Left renal cortex interstitium (tissue), 4 donors: ENCODE measurements at regions not wholly inside any gene's neighbourhood (a gene's known extent, or its start where the extent isn't known, plus 50 kb on each side); places are given as distances from the start of the nearest gene placed in this dataset.
"Not testable (repeated sequence)": the region's sequence is repeated elsewhere in the genome, so short reads cannot be mapped to it uniquely, and the experiment has no call there.

ENCODE experiments used
- DNase-seq, 4 donors: peaks; one replicate each; pipeline ENCODE4 v3.0.0-alpha.2; 2013; ENCODE audit warnings: low read depth in 4 of 4, low spot score in 2 of 4, missing footprints in 1 of 4

GRCh38 chr9:75454891-75455290 is 366.6 kb downstream of the OSTF1 start:
- no peak for DNase-seq

- DNase-seq, result no peak
These were observed 367.2 kb downstream of the OSTF1 start for GRCh38 chr9:75455444-75455921.

GRCh38 chr9:75456698-75457097 is 368.4 kb downstream of the OSTF1 start:
- DNase-seq, result no peak

- no peak for DNase-seq
These were observed 369.2 kb downstream of the OSTF1 start for GRCh38 chr9:75457474-75458011.

- not testable (repeated sequence) for DNase-seq
These were observed 371.0 kb downstream of the OSTF1 start for GRCh38 chr9:75459311-75459710.

- no peak for DNase-seq
These were observed 372.9 kb downstream of the OSTF1 start for GRCh38 chr9:75461183-75461582.

- no peak for DNase-seq
These were observed 374.6 kb downstream of the OSTF1 start for GRCh38 chr9:75462866-75463265.

- DNase-seq, result no peak
These were observed 375.6 kb downstream of the OSTF1 start for GRCh38 chr9:75463871-75464270.

GRCh38 chr9:75464726-75465125 is 376.4 kb downstream of the OSTF1 start:
- DNase-seq, result no peak

GRCh38 chr9:75467142-75467541 is 378.8 kb downstream of the OSTF1 start:
- no peak for DNase-seq

GRCh38 chr9:75471549-75472114 is 383.3 kb downstream of the OSTF1 start:
- no peak for DNase-seq

- no peak for DNase-seq
These were observed 394.3 kb downstream of the OSTF1 start for GRCh38 chr9:75482566-75482965.

GRCh38 chr9:75483636-75484035 is 395.3 kb downstream of the OSTF1 start:
- DNase-seq, result no peak

- peak in 1 of 4 donors; percentile 7 for DNase-seq
These were observed 399.8 kb downstream of the OSTF1 start for GRCh38 chr9:75487856-75488718.

- DNase-seq, result no peak
These were observed 400.4 kb downstream of the OSTF1 start for GRCh38 chr9:75488719-75489110.

- no peak for DNase-seq
These were observed 400.1 kb upstream of the PCSK5 start for GRCh38 chr9:75490326-75490725.

- DNase-seq, result no peak
These were observed 398.9 kb upstream of the PCSK5 start for GRCh38 chr9:75491533-75491932.

- no peak for DNase-seq
These were observed 390.7 kb upstream of the PCSK5 start for GRCh38 chr9:75499812-75500211.

GRCh38 chr9:75500479-75500878 is 390.0 kb upstream of the PCSK5 start:
- DNase-seq, result no peak

GRCh38 chr9:75500940-75501339 is 389.5 kb upstream of the PCSK5 start:
- not testable (repeated sequence) for DNase-seq

- DNase-seq, result no peak
These were observed 385.8 kb upstream of the PCSK5 start for GRCh38 chr9:75504721-75505120.

GRCh38 chr9:75505654-75506053 is 384.8 kb upstream of the PCSK5 start:
- no peak for DNase-seq
